GM19351 (cell line): ENCODE measurements at regions not wholly inside any gene's neighbourhood (a gene's known extent, or its start where the extent isn't known, plus 50 kb on each side); places are given as distances from the start of the nearest gene placed in this dataset.

Source experiments
- ATAC-seq: cut with Tn5 transposase; IDR thresholded peaks from one replicate; pipeline ENCODE4 v1.9.1; 2021; ENCODE audit warnings: mild to moderate bottlenecking, moderate library complexity; ENCODE audit not compliant: unreplicated experiment

GRCh38 chr13:68064001-68064770 is 834.0 kb upstream of the PCDH9 start:
- no peak for ATAC-seq

- ATAC-seq, result no peak
These were observed 833.0 kb upstream of the PCDH9 start for GRCh38 chr13:68063181-68063580.

- no peak for ATAC-seq
These were observed 827.7 kb upstream of the PCDH9 start for GRCh38 chr13:68057836-68058235.

GRCh38 chr13:68056816-68057710 is 826.9 kb upstream of the PCDH9 start:
- ATAC-seq, result no peak

GRCh38 chr13:68051910-68052309 is 821.8 kb upstream of the PCDH9 start:
- no peak for ATAC-seq

GRCh38 chr13:68050761-68051160 is 820.6 kb upstream of the PCDH9 start:
- no peak for ATAC-seq

- no peak for ATAC-seq
These were observed 818.7 kb upstream of the PCDH9 start for GRCh38 chr13:68048802-68049359.

- ATAC-seq, result no peak
These were observed 817.8 kb upstream of the PCDH9 start for GRCh38 chr13:68047889-68048288.

- ATAC-seq, result no peak
These were observed 816.8 kb upstream of the PCDH9 start for GRCh38 chr13:68046903-68047302.

DNA sequence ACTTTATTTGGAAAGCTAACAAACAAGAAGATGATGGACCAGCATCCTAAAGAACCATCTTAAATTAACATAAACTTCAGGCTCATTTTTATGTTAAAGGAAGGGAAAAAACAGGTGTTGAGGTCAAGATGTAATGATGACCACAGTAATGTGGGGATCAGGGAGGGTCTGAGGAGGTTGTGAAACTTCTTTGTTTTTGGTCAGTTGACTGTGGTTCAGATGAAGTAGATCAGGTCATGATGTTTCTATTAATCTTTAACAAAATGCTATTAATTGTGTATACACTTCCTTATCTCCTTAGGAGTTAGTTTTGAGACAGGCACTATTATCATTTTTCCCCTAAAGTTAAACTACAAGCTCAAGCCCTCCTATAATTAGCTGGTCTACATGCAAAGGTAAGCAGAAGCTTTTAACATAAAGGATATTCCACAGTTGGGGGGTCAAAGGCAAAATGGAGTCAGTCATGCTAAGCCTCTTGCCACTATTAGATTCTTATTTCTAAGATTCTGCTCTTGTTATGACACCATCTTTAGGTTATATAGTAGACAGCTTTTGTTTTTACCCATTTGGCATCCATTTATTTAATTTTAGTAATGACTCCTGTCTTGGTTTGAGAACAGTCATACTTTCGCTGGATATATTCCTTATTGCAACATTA is 800.1 kb upstream of the PCDH9 start:
- no peak for ATAC-seq

DNA sequence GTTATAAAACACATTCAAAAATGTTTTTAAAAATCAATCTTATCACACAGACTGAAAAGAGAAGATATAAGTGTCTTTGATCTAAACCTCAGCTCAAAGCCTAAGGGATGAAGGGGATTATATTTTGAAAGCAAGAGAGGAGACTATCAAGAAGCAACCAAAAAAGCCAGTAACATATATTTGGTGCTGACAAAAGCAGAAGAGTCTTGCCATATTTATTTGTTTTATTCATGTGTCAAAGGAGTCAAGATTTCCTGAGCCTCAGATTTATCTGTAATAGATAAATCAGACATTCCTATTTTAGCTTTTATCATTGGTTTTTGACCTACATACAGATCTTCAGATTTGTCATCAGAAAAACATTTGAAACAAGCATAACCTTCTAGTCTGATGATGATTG is 798.6 kb upstream of the PCDH9 start:
- ATAC-seq, result no peak

GRCh38 chr13:68027306-68027705 is 797.2 kb upstream of the PCDH9 start:
- ATAC-seq, result no peak

- ATAC-seq, result no peak
These were observed 795.9 kb upstream of the PCDH9 start for GRCh38 chr13:68026077-68026476.

DNA sequence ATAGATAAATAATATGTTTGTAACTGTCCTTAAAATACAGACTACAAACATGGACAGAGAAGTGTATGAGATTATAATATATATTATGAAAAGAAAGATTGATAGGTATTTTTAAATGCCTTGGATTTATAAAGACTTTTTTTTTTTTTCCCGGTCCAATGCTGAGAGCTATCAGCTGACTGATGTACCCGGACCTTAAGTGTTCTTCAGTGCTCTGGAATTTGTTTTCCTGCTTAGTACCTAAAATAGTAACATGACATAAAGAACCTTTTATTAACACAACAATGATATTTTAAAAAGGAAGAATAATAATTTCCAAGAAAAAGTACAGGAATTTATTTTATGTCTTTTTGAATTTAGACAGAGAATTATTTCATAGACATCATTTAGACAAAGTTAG is 795.5 kb upstream of the PCDH9 start:
- ATAC-seq, result no peak

- no peak for ATAC-seq
These were observed 793.9 kb upstream of the PCDH9 start for GRCh38 chr13:68023838-68024581.

DNA sequence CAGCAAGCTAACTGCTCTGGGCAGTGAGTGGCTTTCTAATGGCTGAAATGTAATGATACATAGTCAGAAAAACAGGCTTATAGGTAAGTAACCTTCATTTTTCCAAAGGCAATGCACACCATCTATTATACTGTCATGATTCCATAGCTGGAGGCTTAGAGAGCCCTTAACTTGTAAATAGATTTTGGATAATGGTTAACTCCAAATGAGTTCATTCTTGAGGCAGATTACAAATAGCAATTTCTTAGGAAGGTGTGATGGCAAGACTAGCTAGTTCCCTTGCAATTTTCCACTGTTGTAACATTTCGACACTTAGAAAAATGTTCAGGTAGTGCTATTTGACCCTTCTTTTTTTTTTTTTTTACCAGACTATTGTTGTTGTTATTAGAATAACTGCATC is 789.8 kb upstream of the PCDH9 start:
- no peak for ATAC-seq

DNA sequence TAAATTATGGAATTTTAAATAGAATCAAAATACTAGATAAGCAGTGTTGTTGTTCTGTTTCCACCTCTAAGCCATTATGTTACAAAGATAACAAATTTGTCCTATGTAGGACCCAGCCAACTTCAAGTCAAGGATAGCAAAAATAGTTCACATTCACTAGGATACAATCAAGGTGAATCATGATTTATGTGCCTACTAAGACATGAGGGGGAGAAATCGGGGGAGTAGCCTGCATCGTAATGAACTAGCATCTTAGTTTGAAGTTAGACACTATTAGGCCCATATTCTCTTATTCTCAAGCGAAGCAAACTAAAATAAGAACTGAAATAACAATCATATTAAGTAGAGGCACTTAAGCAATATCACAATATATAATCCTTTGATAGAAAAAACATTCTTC is 779.4 kb upstream of the PCDH9 start:
- ATAC-seq, result no peak

DNA sequence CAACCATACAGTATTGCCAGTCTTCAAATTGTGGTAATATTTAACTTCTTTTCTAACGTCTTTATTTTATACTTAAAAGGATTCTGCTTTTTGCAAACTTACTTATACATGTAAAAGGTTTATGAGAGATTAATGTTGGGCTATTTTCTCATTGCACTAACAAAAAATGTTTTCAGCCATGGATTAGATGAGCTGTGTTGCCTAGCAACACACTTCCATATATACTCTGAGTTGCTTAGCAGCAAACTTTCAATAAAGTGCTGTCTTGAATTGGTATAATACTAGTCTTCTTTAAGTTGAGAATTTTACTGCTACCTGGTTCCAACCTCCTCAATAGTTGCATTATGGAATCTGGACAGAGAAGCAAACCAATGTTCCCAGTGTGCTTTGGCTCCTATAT is 777.4 kb upstream of the PCDH9 start:
- no peak for ATAC-seq

DNA sequence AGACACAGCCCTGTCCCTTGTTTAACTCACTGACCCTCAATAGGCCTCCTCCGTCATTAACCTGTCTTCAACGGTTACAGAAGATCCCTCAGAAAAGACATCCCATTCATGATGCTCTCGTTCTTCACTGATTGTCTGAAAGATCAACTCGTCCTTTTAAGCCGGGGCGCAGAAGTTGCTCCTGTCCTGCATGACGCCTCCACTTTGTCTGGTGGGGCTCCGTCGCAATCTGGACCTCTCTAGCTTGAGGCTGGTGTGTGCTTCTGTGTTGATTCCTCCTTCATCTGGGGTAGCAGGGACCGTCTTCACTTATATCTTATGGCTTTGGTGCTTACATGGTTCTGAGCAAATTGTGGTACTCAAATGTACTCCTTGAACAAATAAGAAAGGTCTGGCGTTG is 766.0 kb upstream of the PCDH9 start:
- ATAC-seq, result no peak

DNA sequence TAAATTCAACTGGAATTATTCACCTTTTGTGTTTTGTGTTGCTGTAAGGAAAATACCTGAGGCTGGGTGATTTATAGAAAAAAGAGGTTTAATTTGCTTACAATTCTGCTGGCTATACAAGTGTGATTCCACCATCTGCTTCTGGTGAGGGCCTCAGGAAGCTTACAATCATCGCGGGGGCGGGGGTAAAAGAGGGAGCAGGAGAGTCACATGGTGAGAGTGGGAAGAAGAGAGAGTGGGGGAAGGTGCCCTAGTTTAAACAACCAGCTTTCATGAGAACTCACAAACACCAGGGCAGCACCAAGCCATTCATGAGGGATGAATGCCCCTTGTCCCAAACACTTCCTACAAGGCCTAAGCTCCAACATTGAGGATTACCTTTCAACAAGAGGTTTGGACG is 760.7 kb upstream of the PCDH9 start:
- no peak for ATAC-seq

GRCh38 chr13:67986234-67986633 is 756.1 kb upstream of the PCDH9 start:
- no peak for ATAC-seq
